K562 (cell line): ENCODE measurements at regions not wholly inside any gene's neighbourhood (a gene's known extent, or its start where the extent isn't known, plus 50 kb on each side); places are given as distances from the start of the nearest gene placed in this dataset.

Experiments used
- CHD1 ChIP-seq: fragments of 200-600 bp; sonication (generic); IDR thresholded peaks from one replicate; pipeline ENCODE4 v1.6.1; 2012; ENCODE audit warnings: mild to moderate bottlenecking, moderate library complexity, low read length, inconsistent platforms
- POLR2A ChIP-seq: fragments of 450-650 bp; conservative IDR thresholded peaks from 2 replicates; pipeline ENCODE4 v1.6.1; 2016

- TF ChIP-seq CHD1 (no peak), POLR2A (no peak)
These were observed 146.4 kb downstream of the RPS24 start for GRCh38 chr10:78179886-78180705.
